Activated naive CD4-positive, alpha-beta T cell (primary cell): ENCODE measurements at regions not wholly inside any gene's neighbourhood (a gene's known extent, or its start where the extent isn't known, plus 50 kb on each side); places are given as distances from the start of the nearest gene placed in this dataset.

Experiments used
- DNase-seq, 4 experiments: peaks; one replicate each; lab custom pipeline; 2025; lab: John Stamatoyannopoulos, UW

GRCh38 chr12:91533366-91533765 lies 350.7 kb upstream of the DCN start:
- no peak for DNase-seq

- DNase-seq, result no peak
Observed at GRCh38 chr12:91529829-91530228, 347.2 kb upstream of the DCN start.

DNA sequence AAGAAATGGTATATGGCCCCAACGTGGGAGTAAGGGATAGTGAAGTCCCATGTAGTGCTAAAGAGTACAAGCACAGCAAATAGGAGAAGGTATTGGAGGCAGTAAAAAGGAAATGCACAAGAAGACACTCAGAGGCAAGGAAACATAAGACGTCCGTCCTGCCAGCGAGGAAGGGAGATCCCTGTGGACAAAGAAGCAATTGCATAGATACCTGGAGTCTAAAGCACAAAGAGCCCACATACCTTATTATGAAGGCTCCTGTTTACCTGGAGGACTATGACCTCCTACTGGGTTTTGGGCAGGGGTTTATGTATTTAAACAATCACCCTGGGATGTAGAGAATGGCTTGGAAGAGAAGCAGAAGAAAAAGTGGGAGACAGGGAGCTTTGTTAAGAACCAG lies 341.2 kb upstream of the DCN start:
- DNase-seq, result no peak

- no peak for DNase-seq
Observed at GRCh38 chr12:91516695-91517047, 334.1 kb upstream of the DCN start.

DNA sequence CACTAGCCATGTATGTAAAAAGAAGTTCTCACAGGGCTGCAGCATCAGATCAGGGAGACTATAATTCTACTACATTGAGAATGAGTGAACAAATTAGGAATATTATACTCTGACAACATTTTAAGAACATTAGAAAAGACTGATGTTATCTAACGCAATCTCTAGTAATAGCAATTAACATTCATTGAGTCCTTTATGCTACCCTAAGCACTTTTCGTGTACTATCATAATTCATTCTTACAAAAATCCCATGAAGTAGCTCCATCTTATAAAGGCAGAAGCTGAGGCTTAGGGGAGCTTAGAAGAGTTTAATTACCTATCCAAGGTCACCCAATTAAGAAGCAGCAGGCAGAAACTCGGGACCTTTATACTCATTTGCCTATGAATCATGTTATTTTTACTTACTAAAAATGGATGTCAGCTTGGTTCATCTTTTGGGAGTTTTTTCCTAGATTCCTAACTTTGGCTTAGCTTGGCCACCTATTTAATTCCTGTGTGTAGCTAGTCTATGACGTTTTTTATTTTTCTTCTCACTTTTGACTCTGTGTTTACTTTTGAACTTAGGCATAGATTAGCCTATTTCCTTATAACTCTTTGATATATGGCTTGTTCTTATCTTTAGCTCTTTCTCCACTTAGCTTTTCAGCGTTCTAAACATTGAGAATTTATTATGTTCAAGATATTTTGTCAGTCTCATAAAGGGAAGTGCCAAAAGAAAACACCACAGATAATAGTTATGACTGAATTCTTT lies 333.5 kb upstream of the DCN start:
- DNase-seq, result no peak

DNA sequence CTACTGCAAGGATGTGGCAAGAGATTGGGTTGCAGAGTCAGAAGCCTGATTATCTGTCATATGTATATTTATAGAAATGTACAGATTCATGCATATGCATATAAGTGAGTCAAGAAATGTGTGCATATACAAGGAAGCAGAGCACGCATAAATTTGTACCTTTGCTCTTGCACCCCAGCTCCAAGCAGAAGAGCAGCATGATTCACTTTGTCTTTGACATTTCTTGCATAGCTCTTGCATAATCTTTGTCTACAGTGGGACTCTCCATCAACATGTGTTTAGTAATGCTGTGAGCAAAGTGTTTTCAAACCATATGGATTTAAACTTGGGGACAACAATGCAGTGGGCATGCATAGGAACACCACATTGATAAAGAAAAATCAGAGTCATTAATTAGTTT lies 330.7 kb upstream of the DCN start:
- no peak for DNase-seq

- DNase-seq, result no peak
Observed at GRCh38 chr12:91511795-91512420, 329.3 kb upstream of the DCN start.

- no peak for DNase-seq
Observed at GRCh38 chr12:91507754-91508153, 325.1 kb upstream of the DCN start.

GRCh38 chr12:91506452-91506851 lies 323.8 kb upstream of the DCN start:
- no peak for DNase-seq

DNA sequence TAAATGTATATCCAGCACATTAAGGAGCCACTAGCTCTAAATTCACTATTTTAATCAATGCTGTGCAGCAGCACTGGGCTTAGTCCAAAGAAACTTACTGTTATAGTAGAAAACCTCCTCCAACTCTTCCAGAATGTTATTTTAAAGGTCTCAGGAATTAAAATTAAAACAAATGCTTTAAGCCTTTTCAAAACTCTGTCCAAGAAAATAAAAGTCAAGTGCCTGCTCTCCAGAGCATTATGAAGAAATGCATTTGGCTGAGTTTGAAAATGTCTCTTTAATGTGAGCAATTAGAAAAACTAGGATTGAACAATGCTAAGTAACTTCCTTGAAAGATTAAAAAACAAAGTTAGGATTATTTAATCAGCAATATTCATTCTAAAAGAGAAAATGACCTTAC lies 322.4 kb upstream of the DCN start:
- DNase-seq, result no peak

- no peak for DNase-seq
Observed at GRCh38 chr12:91502208-91502607, 319.6 kb upstream of the DCN start.

DNA sequence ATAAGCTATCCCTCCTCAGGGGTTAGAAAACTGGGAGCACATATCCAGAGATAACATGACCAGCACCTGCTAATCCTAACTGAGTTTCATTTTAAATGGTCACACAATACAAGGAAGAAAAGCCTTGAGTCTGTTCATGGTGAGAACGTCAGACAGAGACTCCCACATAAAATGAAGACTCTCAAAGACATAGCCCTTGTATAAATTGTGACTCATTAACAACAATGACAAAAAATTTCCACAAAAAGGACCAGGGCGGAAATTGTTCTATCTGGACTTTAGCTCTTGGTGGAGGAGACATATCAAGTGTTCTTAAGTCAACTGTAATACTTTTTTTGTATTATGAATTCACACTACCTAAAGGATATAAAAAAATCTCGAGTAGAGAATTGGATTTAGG lies 313.7 kb upstream of the DCN start:
- DNase-seq, result no peak

- no peak for DNase-seq
Observed at GRCh38 chr12:91493308-91493707, 310.7 kb upstream of the DCN start.

DNA sequence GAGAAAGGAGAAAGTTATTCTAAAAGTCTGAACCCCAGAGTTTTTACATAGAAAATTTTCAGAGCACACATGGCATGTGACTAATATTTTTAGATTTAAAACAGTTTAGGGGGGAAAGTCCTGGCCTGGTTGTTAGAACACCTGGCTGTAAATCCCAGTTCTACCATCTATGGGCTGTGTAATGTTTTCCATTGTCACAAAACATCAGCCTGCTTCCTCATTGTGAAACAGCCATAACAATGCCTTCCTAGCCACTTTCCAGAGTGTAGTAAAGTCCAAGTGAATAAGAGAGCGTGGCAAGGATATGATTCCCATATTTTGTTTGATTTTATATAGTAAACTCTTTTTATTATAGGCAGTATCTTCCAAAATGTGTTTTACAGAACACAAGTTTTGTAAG lies 310.0 kb upstream of the DCN start:
- DNase-seq, result no peak

DNA sequence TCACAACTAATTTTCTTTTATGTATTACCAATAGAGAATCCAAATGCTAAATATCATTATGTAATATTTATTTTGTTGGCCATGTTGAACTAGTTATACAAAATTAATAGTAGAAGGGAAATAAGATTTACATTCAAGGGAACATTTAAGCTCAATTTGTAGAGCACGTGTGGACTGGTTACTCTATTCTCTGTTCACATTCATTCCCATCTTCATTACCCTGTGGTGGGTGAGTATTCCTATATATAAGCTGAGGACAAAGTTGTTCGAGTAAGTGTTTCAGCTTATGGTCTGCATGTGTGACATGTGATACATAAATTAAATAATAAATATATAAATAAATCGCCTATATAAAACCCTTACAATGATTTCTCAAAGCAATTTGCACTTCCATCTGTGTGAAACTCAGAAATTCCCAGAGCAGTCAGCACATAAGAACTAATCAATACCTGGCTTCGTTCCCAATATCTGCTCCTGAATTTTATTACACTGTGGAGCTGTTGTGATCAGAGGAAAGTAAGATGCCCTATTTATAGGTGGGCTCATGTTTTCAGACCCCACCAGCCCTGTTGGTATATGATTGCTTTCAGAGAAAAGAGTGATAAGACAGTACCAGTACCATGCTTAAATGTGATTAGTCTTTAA lies 308.2 kb upstream of the DCN start:
- DNase-seq, result no peak

DNA sequence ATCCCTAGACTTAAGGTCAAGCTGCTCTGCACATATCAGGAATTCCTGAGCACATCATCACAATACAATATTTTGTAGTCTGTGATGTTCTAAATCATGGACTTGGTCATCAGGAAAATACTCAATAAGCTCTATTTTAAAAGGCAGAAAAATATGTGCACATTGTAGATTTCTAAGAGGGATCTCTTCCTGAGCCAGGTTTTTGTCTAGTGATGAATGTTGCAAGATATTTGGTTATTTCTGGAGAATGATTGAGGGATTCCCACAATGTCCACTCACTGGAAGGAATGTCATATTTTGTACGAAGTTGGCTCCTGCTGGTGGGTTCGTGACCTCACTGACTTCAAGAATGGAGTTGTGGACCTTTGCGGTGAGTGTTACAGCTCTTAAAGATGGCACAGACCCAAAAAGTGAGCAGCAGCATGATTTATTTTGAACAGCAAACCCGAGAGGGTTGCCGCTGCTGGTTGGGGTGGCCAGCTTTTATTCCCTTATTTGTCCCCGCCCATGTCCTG lies 300.9 kb upstream of the DCN start:
- no peak for DNase-seq

DNA sequence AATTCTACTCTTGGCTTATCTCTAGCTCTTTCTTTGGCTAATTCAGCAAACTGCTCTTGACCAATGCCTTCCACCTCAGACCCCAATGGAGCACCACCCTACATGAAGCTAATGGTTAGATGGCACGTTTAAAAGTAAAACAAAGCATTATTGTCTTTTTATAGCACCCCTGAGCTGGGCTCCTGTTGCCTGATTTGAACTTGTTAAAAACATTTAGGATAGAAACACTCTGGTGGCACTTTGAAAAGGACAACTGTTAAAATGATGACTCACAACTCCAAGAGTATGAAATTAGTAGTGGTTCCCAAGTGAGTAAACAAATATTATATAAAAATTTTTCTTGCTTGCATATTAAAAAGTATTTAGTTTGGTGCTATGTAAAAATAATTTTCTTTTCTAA lies 299.6 kb upstream of the DCN start:
- DNase-seq, result no peak

DNA sequence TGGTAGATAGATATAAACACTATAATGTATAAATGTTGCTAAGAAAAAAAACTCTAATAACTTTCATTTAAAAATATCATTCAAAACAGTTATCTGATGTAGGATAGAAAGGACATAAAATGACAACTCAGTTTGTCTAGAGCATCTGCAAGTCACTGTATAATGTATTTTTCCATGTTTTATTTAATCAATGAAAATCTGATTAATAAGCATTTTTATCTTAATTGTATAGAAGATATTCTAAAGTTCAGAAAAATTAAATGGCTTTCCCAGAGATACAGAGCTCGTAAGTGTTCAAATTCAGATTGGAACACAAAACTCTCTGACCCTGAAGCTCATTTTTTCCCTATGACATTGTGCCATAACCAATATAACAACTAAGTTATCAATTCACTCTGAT lies 295.9 kb upstream of the DCN start:
- no peak for DNase-seq

- DNase-seq, result no peak
Observed at GRCh38 chr12:91467686-91468085, 285.1 kb upstream of the DCN start.

DNA sequence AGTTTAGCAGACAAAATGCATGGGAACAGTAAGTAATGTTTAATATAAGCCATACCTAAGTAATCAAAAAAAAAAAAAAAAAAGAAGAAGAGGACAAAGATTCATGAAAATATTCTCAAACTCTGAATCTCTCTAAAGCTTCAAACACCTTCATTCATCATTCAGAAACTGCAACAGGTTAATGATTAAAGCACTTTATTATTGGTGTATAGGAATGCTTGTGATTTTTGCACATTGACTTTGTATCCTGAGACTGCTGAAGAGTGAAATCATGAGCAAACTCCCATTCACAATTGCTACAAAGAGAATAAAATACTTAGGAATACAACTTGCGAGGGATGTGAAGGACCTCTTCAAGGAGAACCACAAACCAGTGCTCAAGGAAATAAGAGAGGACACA lies 278.4 kb upstream of the DCN start:
- no peak for DNase-seq

DNA sequence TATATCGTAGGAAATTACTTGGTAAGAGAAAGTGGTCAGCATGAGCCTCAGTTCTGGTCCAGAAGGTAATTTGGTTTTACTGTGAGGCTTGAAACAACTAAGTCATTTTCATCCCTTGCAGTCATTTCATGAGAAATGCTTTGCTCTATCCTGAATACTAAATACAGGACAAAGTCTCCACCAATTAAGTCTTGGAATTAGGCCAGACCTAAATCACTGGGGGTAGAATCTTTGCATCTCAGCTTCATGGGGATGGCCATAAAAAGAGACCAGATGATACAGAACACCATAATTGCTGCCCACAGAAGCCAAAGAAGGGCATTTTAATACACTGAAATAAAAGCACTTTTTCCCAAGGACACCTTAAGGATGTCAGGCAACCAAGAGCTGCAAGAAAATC lies 277.9 kb upstream of the DCN start:
- no peak for DNase-seq

DNA sequence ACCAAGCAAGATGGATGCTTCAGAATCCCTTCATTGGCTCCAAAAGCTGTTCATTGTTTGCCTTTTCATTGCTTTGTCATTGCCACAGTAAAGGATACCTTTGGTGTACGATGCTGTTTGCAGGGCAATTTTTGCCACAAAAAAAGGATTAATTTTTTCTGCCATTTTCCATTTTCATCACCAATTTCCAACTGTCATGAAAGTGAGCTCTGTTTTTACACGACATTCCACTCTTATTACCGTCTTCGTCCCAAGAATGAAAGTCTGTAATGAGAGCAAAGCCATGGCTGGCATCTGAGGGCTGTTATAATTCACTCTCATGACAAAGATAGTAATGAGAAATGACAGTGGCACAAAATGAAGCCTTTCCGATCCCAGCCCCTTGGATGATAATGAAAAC lies 272.7 kb upstream of the DCN start:
- DNase-seq, result no peak

DNA sequence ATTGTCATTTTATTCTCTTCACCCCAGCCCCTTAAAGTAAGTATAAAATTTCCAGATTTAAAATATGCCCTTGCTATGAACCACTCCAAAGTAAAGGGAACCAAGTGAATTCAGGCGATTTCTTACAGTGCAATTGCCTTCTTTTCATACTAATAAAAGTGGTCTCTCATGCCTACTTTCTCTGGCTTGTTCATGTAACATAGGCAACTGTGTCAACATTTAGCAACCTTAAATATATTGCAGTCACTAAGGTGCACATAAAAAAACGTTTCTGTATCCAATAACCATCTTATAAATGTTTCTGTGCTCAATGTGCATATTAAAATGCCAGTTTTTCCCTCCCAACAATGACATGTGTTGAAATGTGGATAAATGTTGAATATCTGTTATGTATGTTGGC lies 271.6 kb upstream of the DCN start:
- DNase-seq, result no peak
